Kidney epithelial cell (primary cell): ENCODE measurements at regions not wholly inside any gene's neighbourhood (a gene's known extent, or its start where the extent isn't known, plus 50 kb on each side); places are given as distances from the start of the nearest gene placed in this dataset.

Experiments
- DNase-seq: peaks from one replicate; pipeline ENCODE4 v3.0.0-alpha.2; 2010; ENCODE audit warnings: low read depth
- H3K27me3 ChIP-seq: 2 replicates; pipeline ENCODE4 v1.6.0; 2011; ENCODE audit warnings: low read length; ENCODE audit not compliant: control insufficient read depth, insufficient read depth
- H3K36me3 ChIP-seq: 2 replicates; pipeline ENCODE4 v1.5.1; 2011; ENCODE audit warnings: low read length; ENCODE audit not compliant: control insufficient read depth, insufficient read depth
- H3K4me3 ChIP-seq: 2 replicates; pipeline ENCODE4 v1.5.1; 2011; ENCODE audit warnings: low read depth, mild to moderate bottlenecking, control low read depth, low read length
- TF ChIP-seq, protein P1 (sequence below): IDR thresholded peaks from 2 replicates; pipeline ENCODE4 v1.5.1; 2011; ENCODE audit warnings: mild to moderate bottlenecking, moderate library complexity, low read length, control low read depth, inconsistent platforms; ENCODE audit not compliant: insufficient read depth, poor library complexity, severe bottlenecking

DNA sequence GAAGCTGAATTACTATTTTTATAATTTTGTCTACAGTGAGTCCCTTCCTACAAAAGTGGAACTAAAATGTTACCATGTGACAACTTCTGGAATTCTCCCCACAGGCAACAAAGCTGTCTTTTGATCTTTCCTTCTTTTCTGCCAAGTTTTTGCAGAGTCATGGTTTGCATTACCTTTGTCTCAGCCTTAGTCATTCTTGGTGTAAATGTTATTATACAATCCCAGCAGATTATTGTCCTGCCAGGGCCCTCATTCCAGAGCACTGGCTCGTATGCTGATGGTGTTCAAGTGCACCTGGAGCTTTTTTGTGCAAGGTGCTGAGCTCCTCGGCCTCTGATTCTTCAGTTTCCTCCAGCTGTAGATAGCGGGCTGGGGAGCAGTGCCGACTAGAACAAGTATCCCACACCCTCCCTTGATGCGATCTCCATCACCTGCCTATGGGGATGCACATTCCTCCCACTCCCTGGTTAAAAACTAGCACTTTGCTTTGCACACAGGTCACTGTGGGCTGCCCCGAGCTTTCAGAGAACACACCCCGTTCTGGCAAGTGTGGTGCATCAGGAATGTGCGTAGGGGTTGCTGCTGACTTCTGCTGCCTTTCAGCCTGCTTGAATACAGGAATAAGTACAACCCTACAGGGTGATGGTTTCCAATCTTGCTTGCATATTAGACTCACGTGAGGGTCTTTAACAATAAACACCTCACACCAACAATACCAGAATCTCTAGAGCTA is 263.6 kb downstream of the RNF144A start:
- Histone ChIP-seq H3K4me3 (no peak overlapping the region), H3K27me3 (no peaks in the 10 kb centered on the region), H3K36me3 (no peaks in the 10 kb centered on the region)
- TF ChIP-seq, protein P1, sequence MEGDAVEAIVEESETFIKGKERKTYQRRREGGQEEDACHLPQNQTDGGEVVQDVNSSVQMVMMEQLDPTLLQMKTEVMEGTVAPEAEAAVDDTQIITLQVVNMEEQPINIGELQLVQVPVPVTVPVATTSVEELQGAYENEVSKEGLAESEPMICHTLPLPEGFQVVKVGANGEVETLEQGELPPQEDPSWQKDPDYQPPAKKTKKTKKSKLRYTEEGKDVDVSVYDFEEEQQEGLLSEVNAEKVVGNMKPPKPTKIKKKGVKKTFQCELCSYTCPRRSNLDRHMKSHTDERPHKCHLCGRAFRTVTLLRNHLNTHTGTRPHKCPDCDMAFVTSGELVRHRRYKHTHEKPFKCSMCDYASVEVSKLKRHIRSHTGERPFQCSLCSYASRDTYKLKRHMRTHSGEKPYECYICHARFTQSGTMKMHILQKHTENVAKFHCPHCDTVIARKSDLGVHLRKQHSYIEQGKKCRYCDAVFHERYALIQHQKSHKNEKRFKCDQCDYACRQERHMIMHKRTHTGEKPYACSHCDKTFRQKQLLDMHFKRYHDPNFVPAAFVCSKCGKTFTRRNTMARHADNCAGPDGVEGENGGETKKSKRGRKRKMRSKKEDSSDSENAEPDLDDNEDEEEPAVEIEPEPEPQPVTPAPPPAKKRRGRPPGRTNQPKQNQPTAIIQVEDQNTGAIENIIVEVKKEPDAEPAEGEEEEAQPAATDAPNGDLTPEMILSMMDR, result no peak
- DNase-seq, result peak; percentile 47

DNA sequence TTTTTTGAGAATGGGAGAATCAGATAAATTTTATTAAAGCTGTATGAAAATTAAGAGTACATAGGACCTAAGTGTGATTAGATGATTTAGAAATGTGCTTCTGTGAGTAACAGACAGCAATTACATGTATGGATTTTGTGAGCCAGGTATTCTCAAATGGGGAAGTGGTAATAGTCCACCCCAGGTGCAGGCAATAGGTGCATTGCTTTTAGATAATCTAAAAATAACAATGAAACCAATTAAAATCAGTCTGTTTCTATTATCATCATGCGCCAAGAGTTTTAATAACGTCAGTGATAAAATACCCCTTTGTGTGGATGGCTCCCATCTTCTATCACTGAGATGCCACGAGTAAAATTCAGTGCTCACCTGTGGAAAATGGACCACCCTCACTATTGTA is 265.3 kb downstream of the RNF144A start:
- Histone ChIP-seq H3K27me3 (no peaks in the 10 kb centered on the region), H3K36me3 (no peaks in the 10 kb centered on the region), H3K4me3 (no peak overlapping the region)
- DNase-seq, result no peak
- TF ChIP-seq, protein P1, result no peak

DNA sequence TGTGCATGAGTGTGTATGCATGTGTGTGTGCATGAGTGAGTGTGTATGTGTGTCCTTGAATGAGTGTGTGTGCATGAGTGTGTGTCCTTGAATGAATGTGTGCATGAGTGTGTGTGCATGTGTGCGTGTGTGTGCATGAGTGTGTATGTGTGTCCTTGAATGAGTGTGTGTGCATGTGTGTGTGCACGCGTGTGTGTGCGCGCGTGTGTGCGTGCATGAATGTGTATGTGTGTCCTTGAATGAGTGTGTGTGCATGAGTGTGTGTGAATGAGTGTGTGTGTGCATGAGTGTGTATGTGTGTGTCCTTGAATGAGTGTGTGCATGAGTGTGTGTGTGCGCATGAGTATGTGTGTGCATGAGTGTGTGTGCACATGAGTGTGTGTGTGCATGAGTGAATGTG is 271.9 kb downstream of the RNF144A start:
- TF ChIP-seq, protein P1, result no peak
- Histone ChIP-seq H3K27me3 (no peaks in the 10 kb centered on the region), H3K36me3 (no peaks in the 10 kb centered on the region), H3K4me3 (no peak overlapping the region)
- no peak for DNase-seq

DNA sequence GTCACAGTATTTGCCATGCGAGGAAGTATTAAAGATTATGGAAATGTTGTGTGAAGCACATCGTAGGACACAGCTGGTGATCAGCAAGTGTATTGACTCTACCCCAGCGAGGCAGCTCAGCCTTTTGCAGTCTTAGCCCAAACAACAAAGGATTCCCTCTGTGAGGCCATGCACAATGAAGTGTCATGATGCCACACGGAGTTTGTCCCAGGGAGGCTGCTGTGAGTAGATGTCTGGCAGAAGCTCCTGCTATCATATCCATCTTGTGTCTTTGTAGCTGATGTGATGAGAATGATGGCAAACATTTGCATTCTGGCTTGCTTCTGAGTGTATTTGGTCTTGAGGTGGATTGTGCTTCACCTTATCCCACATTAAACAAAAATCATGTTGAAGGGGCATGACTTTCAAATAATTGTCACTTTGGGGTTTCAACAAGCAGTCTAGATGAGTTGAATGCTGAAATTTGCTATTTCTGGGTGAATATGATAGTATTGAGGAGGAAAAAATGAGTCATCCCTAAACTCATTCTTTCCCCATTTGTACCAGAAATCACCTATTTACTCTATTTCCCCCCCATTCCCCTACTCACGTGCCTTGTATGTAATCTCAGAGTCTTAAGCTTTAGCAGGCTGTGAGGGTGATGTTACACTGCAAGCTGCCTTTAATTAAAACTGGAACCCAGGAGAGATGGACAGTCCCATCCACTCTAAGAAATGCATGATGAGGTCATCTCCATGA is 273.5 kb downstream of the RNF144A start:
- H3K4me3 ChIP-seq, result no peak overlapping the region
- TF ChIP-seq, protein P1, result no peak
- H3K27me3 ChIP-seq, result no peaks in the 10 kb centered on the region
- no peaks in the 10 kb centered on the region for H3K36me3 ChIP-seq
- DNase-seq, result no peak

DNA sequence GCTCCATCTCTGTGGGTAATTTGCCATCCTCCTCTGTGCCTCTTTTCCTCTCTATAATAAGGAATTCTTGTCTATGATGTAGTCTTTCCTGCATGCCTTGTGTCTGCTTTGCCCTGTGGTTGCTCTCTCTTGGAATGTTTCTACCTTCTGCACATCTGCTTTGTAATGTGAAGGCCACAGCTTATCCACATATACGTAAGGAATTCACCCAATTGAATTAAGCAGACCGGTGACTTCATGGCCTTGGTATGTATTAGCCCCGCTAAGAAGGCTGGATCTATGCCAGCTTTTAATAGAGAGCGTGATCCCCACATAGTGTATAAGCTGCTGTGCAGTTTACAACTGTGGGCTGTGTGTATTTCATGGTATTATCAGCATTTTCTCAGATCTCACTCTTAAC is 274.7 kb downstream of the RNF144A start:
- TF ChIP-seq, protein P1, result no peak
- Histone ChIP-seq H3K4me3 (no peak overlapping the region), H3K27me3 (no peaks in the 10 kb centered on the region), H3K36me3 (no peaks in the 10 kb centered on the region)
- DNase-seq, result peak; percentile 95
